ENCODE measurements at regions not wholly inside any gene's neighbourhood (a gene's known extent, or its start where the extent isn't known, plus 50 kb on each side); places are given as distances from the start of the nearest gene placed in this dataset.

- TF ChIP-seq CTCF (IDR thresholded peaks at IDR 0.05): no peak
- TF ChIP-seq POLR2A (IDR thresholded peaks at IDR 0.05): no peak
Observed at GRCh38 chr18:39886136-39886535, 2068.9 kb upstream of the PIK3C3 start.

Data from Peyer's patch (tissue), 4 donors.